Calu3 (cell line): ENCODE measurements at regions not wholly inside any gene's neighbourhood (a gene's known extent, or its start where the extent isn't known, plus 50 kb on each side); places are given as distances from the start of the nearest gene placed in this dataset.

Source experiments
- BruUV-seq: library from RNA; stranded (reverse); fragments of 400-500 nt; replicated peaks from 2 replicates; lab custom pipeline; 2021; lab: Mats Ljungman, UMichigan
- CTCF ChIA-PET: fragments of 300-600 bp; sonication (Branson Sonifier 250); formaldehyde crosslinking; loops from one replicate; lab custom pipeline; 2022; ENCODE audit warnings: antibody characterized with exemption; lab: Charles Lee
- DNase-seq: peaks from one replicate; pipeline ENCODE4 v3.0.0; 2022
- H3K27ac Mint-ChIP-seq: one replicate; pipeline ENCODE4 v1.8.0; 2022; ENCODE audit warnings: mixed read lengths; ENCODE audit not compliant: unreplicated experiment
- H3K27me3 Mint-ChIP-seq: one replicate; pipeline ENCODE4 v1.8.0; 2022; ENCODE audit warnings: mixed read lengths; ENCODE audit not compliant: unreplicated experiment
- H3K36me3 Mint-ChIP-seq: one replicate; pipeline ENCODE4 v1.8.0; 2022; ENCODE audit warnings: mild to moderate bottlenecking, moderate library complexity, mixed read lengths; ENCODE audit not compliant: insufficient read depth, unreplicated experiment
- H3K4me1 Mint-ChIP-seq: one replicate; pipeline ENCODE4 v1.8.0; 2022; ENCODE audit warnings: mild to moderate bottlenecking, low read depth, mixed read lengths; ENCODE audit not compliant: unreplicated experiment
- H3K4me3 Mint-ChIP-seq: one replicate; pipeline ENCODE4 v1.8.0; 2022; ENCODE audit warnings: mild to moderate bottlenecking, low read depth, moderate library complexity, mixed read lengths; ENCODE audit not compliant: unreplicated experiment
- H3K9me3 Mint-ChIP-seq: one replicate; pipeline ENCODE4 v1.8.0; 2022; ENCODE audit warnings: low read depth, mixed read lengths; ENCODE audit not compliant: unreplicated experiment
- intact Hi-C: fragments of 100-400 bp; cut with micrococcal nuclease; formaldehyde crosslinking; loops from one replicate; pipeline ENCODE4 v1.10.0; 2022; ENCODE audit not compliant: unreplicated experiment
- TF ChIP-seq, protein P1 (sequence below): fragments of 200-600 bp; IDR thresholded peaks from one replicate; pipeline ENCODE4 v1.8.0; 2022; ENCODE audit warnings: antibody characterized with exemption; ENCODE audit not compliant: unreplicated experiment

DNA sequence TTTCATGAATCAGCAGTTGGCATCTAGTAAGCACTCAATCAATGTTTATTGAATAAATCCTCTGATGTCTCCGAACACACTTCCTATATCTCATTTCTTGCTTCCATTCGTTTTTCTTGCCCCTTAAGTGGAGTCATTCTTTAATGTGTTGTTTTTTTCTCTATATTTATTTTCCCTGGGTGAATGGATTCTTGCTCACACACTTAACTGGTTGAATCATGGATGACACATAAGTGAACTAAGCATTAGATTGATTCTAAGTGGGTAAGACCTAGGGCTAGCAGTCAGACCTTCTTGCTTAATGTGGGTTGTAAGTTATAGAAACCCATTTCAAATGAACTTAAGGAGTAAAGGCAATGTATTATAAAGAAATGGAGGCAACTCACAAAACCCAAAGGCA is 111.1 kb downstream of the RTL3 start:
- CTCF ChIA-PET, result no interaction called here
- intact Hi-C loops, result no loop called here
- Mint-ChIP-seq H3K27ac (no peak overlapping the region), H3K9me3 (peaks cover 6% of the 10 kb centered on the region), H3K4me1 (peaks cover 9% of the 10 kb centered on the region), H3K4me3 (no peak overlapping the region), H3K36me3 (no peaks in the 10 kb centered on the region), H3K27me3 (no peaks in the 10 kb centered on the region)
- DNase-seq, result no peak
- BruUV-seq, result no TSS peak
- TF ChIP-seq, protein P1, sequence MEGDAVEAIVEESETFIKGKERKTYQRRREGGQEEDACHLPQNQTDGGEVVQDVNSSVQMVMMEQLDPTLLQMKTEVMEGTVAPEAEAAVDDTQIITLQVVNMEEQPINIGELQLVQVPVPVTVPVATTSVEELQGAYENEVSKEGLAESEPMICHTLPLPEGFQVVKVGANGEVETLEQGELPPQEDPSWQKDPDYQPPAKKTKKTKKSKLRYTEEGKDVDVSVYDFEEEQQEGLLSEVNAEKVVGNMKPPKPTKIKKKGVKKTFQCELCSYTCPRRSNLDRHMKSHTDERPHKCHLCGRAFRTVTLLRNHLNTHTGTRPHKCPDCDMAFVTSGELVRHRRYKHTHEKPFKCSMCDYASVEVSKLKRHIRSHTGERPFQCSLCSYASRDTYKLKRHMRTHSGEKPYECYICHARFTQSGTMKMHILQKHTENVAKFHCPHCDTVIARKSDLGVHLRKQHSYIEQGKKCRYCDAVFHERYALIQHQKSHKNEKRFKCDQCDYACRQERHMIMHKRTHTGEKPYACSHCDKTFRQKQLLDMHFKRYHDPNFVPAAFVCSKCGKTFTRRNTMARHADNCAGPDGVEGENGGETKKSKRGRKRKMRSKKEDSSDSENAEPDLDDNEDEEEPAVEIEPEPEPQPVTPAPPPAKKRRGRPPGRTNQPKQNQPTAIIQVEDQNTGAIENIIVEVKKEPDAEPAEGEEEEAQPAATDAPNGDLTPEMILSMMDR, result no peak

DNA sequence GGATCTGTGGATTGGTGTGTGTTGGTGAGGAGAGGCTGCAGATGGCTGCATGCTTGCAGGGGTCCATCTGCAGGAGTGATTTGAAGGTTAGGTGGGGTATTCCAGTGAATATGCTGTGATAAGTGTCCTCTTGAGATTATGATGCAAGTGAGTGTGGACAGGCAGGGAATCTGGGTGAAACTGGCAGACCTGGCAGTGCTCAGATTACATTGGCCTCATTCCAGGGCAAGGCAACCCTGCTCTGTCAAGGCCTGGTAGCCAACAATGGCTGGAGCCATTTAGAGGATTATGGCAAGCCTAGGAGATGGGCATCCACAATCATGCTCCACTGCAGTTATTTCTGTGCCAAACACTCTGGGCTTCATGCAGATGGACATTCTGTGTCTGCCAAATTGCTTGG is 113.9 kb downstream of the RTL3 start:
- Mint-ChIP-seq H3K9me3 (peaks cover 6% of the 10 kb centered on the region), H3K36me3 (no peaks in the 10 kb centered on the region), H3K4me3 (no peak overlapping the region), H3K4me1 (peaks cover 9% of the 10 kb centered on the region), H3K27ac (no peak overlapping the region), H3K27me3 (no peaks in the 10 kb centered on the region)
- intact Hi-C loops, result no loop called here
- DNase-seq, result no peak
- CTCF ChIA-PET, result no interaction called here
- no TSS peak for BruUV-seq
- TF ChIP-seq, protein P1, result no peak

DNA sequence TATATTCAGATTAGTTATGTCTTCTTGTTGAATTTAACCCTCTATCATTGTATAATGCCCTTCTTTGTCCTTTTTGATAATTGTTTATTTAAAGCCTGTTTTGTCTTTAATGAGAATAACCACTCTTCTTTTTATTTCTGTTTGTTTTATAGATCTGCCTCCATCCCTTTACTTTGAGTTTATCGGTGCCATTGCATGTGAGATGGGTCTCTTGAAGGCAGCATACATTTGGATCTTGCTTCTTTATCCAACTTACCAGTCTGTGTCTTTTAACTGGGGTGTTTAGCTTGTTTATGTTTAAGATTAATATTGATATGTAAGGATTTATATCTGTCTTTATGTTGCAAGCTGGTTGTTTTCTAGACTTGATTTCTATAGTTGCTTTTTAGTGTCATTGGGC is 115.8 kb downstream of the RTL3 start:
- H3K36me3 Mint-ChIP-seq, result no peaks in the 10 kb centered on the region

DNA sequence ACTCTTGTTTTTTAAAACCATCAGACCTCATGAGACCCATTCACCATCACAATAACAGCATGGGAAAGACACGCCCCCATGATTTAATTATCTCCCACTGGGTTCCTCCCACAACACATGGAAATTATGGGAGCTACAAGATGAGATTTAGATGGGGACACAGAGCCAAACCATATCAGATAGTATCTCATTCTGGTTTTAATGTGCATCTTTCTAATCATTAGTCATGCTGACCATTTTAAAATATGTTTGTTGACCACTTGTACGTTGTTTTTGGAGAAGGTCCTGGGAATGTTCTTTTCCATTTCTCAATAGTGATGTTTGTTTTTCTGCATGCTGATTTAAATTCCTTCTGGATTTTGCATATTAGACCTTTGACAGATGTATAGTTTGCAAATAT is 119.0 kb downstream of the RTL3 start:
- no peak overlapping the region for H3K4me3 Mint-ChIP-seq
- H3K36me3 Mint-ChIP-seq, result no peaks in the 10 kb centered on the region
- no peak for DNase-seq
- TF ChIP-seq, protein P1, result no peak
- no peak overlapping the region for H3K27ac Mint-ChIP-seq
- intact Hi-C loops, result no loop called here
- no TSS peak for BruUV-seq
- H3K9me3 Mint-ChIP-seq, result peaks cover 7% of the 10 kb centered on the region
- no peaks in the 10 kb centered on the region for H3K4me1 Mint-ChIP-seq
- CTCF ChIA-PET, result no interaction called here
- H3K27me3 Mint-ChIP-seq, result no peaks in the 10 kb centered on the region

More for the DNA sequence above, 115.8 kb downstream of the RTL3 start:
- TF ChIP-seq, protein P1, result no peak
- DNase-seq, result no peak
- CTCF ChIA-PET, result no interaction called here
- peaks cover 7% of the 10 kb centered on the region for H3K4me1 Mint-ChIP-seq
- BruUV-seq, result no TSS peak
- no peak overlapping the region for H3K4me3 Mint-ChIP-seq
- no peaks in the 10 kb centered on the region for H3K27me3 Mint-ChIP-seq
- peaks cover 7% of the 10 kb centered on the region for H3K9me3 Mint-ChIP-seq
- H3K27ac Mint-ChIP-seq, result no peak overlapping the region
- intact Hi-C loops, result no loop called here

DNA sequence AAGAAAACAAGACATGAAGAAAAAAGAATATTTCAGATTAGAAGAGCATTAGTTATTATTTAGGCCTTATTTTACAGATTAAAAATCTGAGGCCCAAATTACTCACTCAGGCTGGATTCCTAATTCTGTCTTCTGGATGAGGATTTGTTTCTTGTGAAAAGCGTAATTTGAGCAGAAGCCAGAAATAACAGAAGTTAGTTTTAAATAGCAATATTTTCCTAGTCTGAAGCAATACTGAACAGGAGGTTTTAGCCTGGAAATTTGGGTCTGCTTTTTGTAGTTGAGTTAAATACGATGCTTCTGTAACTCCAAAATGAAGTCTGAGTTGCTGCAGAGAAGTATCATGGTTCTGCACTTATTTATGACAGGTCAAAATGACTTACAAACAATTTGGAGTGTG is 124.9 kb downstream of the RTL3 start:
- TF ChIP-seq, protein P1, result no peak
- CTCF ChIA-PET, result no interaction called here
- H3K27ac Mint-ChIP-seq, result no peak overlapping the region

More for the DNA sequence above, 124.9 kb downstream of the RTL3 start:
- no TSS peak for BruUV-seq
- H3K9me3 Mint-ChIP-seq, result no peaks in the 10 kb centered on the region
- no peak overlapping the region for H3K4me3 Mint-ChIP-seq
- no peak for DNase-seq
- no peaks in the 10 kb centered on the region for H3K36me3 Mint-ChIP-seq
- intact Hi-C loops, result no loop called here
- no peaks in the 10 kb centered on the region for H3K27me3 Mint-ChIP-seq
- no peaks in the 10 kb centered on the region for H3K4me1 Mint-ChIP-seq
